HepG2 (cell line): ENCODE measurements at regions not wholly inside any gene's neighbourhood (a gene's known extent, or its start where the extent isn't known, plus 50 kb on each side); places are given as distances from the start of the nearest gene placed in this dataset.

Experiments used
- ATAC-seq: fragments of 200-7000 bp; cut with Tn5 transposase; 3 replicates; pipeline ENCODE4 v1.9.1; 2020; ENCODE audit warnings: mild to moderate bottlenecking, moderate library complexity
- BruUV-seq: library from RNA; stranded (reverse); fragments of 400-500 nt; replicated peaks from 2 replicates; lab custom pipeline; 2021; lab: Mats Ljungman, UMichigan
- CTCF ChIA-PET: fragments of 300-600 bp; formaldehyde crosslinking; extraction: SDS; loops from one replicate; lab custom pipeline; 2021; ENCODE audit warnings: low total read pairs, inconsistent platforms, low intra/inter-chr PET ratio; lab: Yijun Ruan, JAX
- POLR2A ChIA-PET: fragments of 350-600 bp; sonication (Branson Sonifier 250); formaldehyde crosslinking; loops from one replicate; lab custom pipeline; 2020; ENCODE audit warnings: antibody characterized with exemption, inconsistent platforms; lab: Yijun Ruan, JAX
- DNase-seq: peaks from one replicate; pipeline ENCODE4 v3.0.0-alpha.2; 2015; ENCODE audit warnings: low spot score
- FAIRE-seq: peaks from 3 replicates; lab custom pipeline; 2011; peaks lifted over from hg19 to GRCh38; lab: Jason Lieb, UNC
- H2AFZ ChIP-seq: one replicate; pipeline ENCODE4 v1.6.1; 2011; ENCODE audit warnings: low read length, inconsistent platforms
- H3K27ac ChIP-seq: fragments of 300-600 bp; 3 replicates; pipeline ENCODE4 v1.8.0; 2011; ENCODE audit warnings: mixed run types, mild to moderate bottlenecking, mixed read lengths, low read length, inconsistent platforms; ENCODE audit not compliant: insufficient read depth; ENCODE audit errors: extremely low read length
- H3K27me3 ChIP-seq, 2 experiments: fragments of 200-600 bp in 1 of 2; 2 replicates in 1 of 2; 3 replicates in 1 of 2; pipeline versions ENCODE4 v1.6.0 to v1.8.0; 2011; ENCODE audit warnings: low read length in 2 of 2, mild to moderate bottlenecking in 2 of 2, moderate library complexity in 2 of 2, inconsistent platforms in 1 of 2; ENCODE audit not compliant: insufficient read depth in 2 of 2, control insufficient read depth in 1 of 2
- H3K36me3 ChIP-seq, 2 experiments: fragments of 200-600 bp in 1 of 2; replicated peaks in 1 of 2; 2 replicates in 1 of 2; 3 replicates in 1 of 2; pipeline versions ENCODE4 v1.5.1 to v1.8.0; 2011; ENCODE audit warnings: low read length in 2 of 2, inconsistent platforms in 1 of 2; ENCODE audit not compliant: insufficient read depth in 2 of 2, control insufficient read depth in 1 of 2
- H3K4me1 ChIP-seq: 2 replicates; pipeline ENCODE4 v1.5.1; 2012; ENCODE audit warnings: low read length, inconsistent platforms; ENCODE audit not compliant: insufficient read depth
- H3K4me2 ChIP-seq: 2 replicates; pipeline ENCODE4 v1.6.0; 2011; ENCODE audit warnings: low read depth, low read length, inconsistent platforms
- H3K4me3 ChIP-seq, 3 experiments: fragments of 200-600 bp in 1 of 3; sonication (generic), shearing (Covaris generic) in 1 of 3; replicated peaks in 1 of 3; 2 replicates each; pipeline ENCODE4 v1.5.1; 2011 to 2016; ENCODE audit warnings: low read length in 3 of 3, inconsistent platforms in 2 of 3, low read depth in 2 of 3, mild to moderate bottlenecking in 2 of 3, control low read depth in 1 of 3, mixed read lengths in 1 of 3; ENCODE audit not compliant: insufficient read depth in 1 of 3
- H3K79me2 ChIP-seq: one replicate; pipeline ENCODE4 v1.6.1; 2011; ENCODE audit warnings: low read length, inconsistent platforms; ENCODE audit not compliant: insufficient read depth
- H3K9ac ChIP-seq: 2 replicates; pipeline ENCODE4 v1.6.0; 2011; ENCODE audit warnings: mild to moderate bottlenecking, low read depth, low read length, inconsistent platforms; ENCODE audit not compliant: insufficient read depth
- H3K9me3 ChIP-seq: 2 replicates; pipeline ENCODE4 v1.5.1; 2012; ENCODE audit warnings: mild to moderate bottlenecking, low read length
- H4K20me1 ChIP-seq: 2 replicates; pipeline ENCODE4 v1.6.0; 2011; ENCODE audit warnings: inconsistent platforms, mild to moderate bottlenecking, low read length, moderate library complexity; ENCODE audit not compliant: insufficient read depth
- ATF6 ChIP-seq: sonication (generic); formaldehyde crosslinking; conservative IDR thresholded peaks from 2 replicates; pipeline ENCODE4 v1.4.0; 2020; ENCODE audit warnings: missing genetic modification reagents
- CEBPB ChIP-seq: IDR thresholded peaks from 2 replicates; pipeline ENCODE4 v1.6.1; 2011; ENCODE audit warnings: low read depth, low read length, improper control_type of control experiment, borderline replicate concordance
- MEF2D ChIP-seq: sonication (generic); formaldehyde crosslinking; IDR thresholded peaks from 2 replicates; pipeline ENCODE4 v1.5.1; 2020; ENCODE audit warnings: mild to moderate bottlenecking, missing genetic modification reagents
- ZNF329 ChIP-seq: sonication (generic); formaldehyde crosslinking; IDR thresholded peaks from 2 replicates; pipeline ENCODE4 v1.9.0; 2021; ENCODE audit warnings: low read depth, mild to moderate bottlenecking, missing genetic modification reagents
- WGBS: methylation state at CpG from one replicate; pipeline ENCODE4 v1.1.6; 2017; ENCODE audit warnings: low lambda C conversion rate; 5-methylcytosine and 5-hydroxymethylcytosine counted together
- in situ Hi-C: cut with HindIII; loops from 2 replicates; pipeline ENCODE4 v1.10.0; 2017; ENCODE audit warnings: low pct_unique_long_range_greater_than_20kb; ENCODE audit not compliant: extremely low pct_ligation_motif_present
- intact Hi-C: fragments of 100-400 bp; cut with micrococcal nuclease; formaldehyde crosslinking; loops from one replicate; pipeline ENCODE4 v1.10.0; 2022; ENCODE audit not compliant: unreplicated experiment

GRCh38 chr10:34045571-34046190 is 711.2 kb upstream of the NRP1 start:
- H3K27me3 ChIP-seq = peaks cover 0 to 4% of the 10 kb centered on the region in 2 experiments; a peak in 2 of 5 replicates
- no peaks in the 10 kb centered on the region for H4K20me1 ChIP-seq
- no peak overlapping the region for H2AFZ ChIP-seq
- BruUV-seq = no TSS peak
- no peaks in the 10 kb centered on the region for H3K36me3 ChIP-seq
- TF ChIP-seq CEBPB (peak; percentile 49; the same call in 1 of the 2 replicates), MEF2D (no peak), ATF6 (no peak)
- intact Hi-C loops (no loop called here), in situ Hi-C loops (no loop called here)
- WGBS = 27% methylated on average over 6 of the region's 6 CpGs
- DNase-seq = no peak
- H3K9me3 ChIP-seq = no peaks in the 10 kb centered on the region
- ATAC-seq = no peak
- H3K79me2 ChIP-seq = no peaks in the 10 kb centered on the region
- H3K9ac ChIP-seq = no peak overlapping the region
- H3K4me3 ChIP-seq = no peak overlapping the region
- H3K4me2 ChIP-seq = no peak overlapping the region
- ChIA-PET CTCF (no interaction called here), POLR2A (no interaction called here)
- no peak overlapping the region for H3K27ac ChIP-seq
- FAIRE-seq = no peak
- no peaks in the 10 kb centered on the region for H3K4me1 ChIP-seq

- WGBS = 92% methylated on average over 4 of the region's 4 CpGs
- no peak overlapping the region for H3K27ac ChIP-seq
- BruUV-seq = no TSS peak
- intact Hi-C loops (no loop called here), in situ Hi-C loops (no loop called here)
- DNase-seq = no peak
- no peaks in the 10 kb centered on the region for H3K36me3 ChIP-seq
- no peak for FAIRE-seq
- POLR2A ChIA-PET = no interaction called here
- no peak for ATAC-seq
- no peak overlapping the region for H3K4me2 ChIP-seq
- H4K20me1 ChIP-seq = no peaks in the 10 kb centered on the region
- CTCF ChIA-PET = no interaction called here
- no peak for TF ChIP-seq ZNF329 (CRISPR knock-in tag)
- H3K9ac ChIP-seq = no peak overlapping the region
- H3K4me1 ChIP-seq = no peaks in the 10 kb centered on the region
- no peaks in the 10 kb centered on the region for H3K9me3 ChIP-seq
- H3K79me2 ChIP-seq = no peaks in the 10 kb centered on the region
- H2AFZ ChIP-seq = no peak overlapping the region
- H3K27me3 ChIP-seq = peaks cover 0 to 4% of the 10 kb centered on the region in 2 experiments; a peak in 1 of 5 replicates
- H3K4me3 ChIP-seq = no peak overlapping the region
Measured at GRCh38 chr10:34041871-34042270, 707.4 kb upstream of the NRP1 start.
